ENCODE measurements at regions not wholly inside any gene's neighbourhood (a gene's known extent, or its start where the extent isn't known, plus 50 kb on each side); places are given as distances from the start of the nearest gene placed in this dataset.

- H3K4me3 Mint-ChIP-seq, result no peak overlapping the region
- H3K9me3 Mint-ChIP-seq, result no peaks in the 10 kb centered on the region
- peaks cover 5% of the 10 kb centered on the region for H3K27me3 Mint-ChIP-seq (ENCODE audit: low read depth)
Measured at GRCh38 chr14:29317423-29317822, 550.8 kb downstream of the FOXG1 start.

GRCh38 chr14:29320286-29320685 lies 553.7 kb downstream of the FOXG1 start:
- no peaks in the 10 kb centered on the region for H3K36me3 Mint-ChIP-seq (ENCODE audit: low read depth)
- TF ChIP-seq CTCF (IDR thresholded peaks at IDR 0.05; ENCODE audit: unreplicated experiment in 3 of 3), result no peak
- no peak overlapping the region for H3K4me3 Mint-ChIP-seq
- no peaks in the 10 kb centered on the region for H3K27me3 Mint-ChIP-seq (ENCODE audit: low read depth)
- no peaks in the 10 kb centered on the region for H3K9me3 Mint-ChIP-seq
- no peaks in the 10 kb centered on the region for H3K4me1 Mint-ChIP-seq
- no peak overlapping the region for H3K27ac Mint-ChIP-seq

More at GRCh38 chr14:29317423-29317822, 550.8 kb downstream of the FOXG1 start:
- Mint-ChIP-seq H3K36me3 (ENCODE audit: low read depth) (no peaks in the 10 kb centered on the region), H3K4me1 (no peaks in the 10 kb centered on the region), H3K27ac (no peak overlapping the region)
- no peak for TF ChIP-seq CTCF (IDR thresholded peaks at IDR 0.05; ENCODE audit: unreplicated experiment in 3 of 3)

GRCh38 chr14:29321646-29322045 lies 555.1 kb downstream of the FOXG1 start:
- no peaks in the 10 kb centered on the region for H3K9me3 Mint-ChIP-seq
- H3K36me3 Mint-ChIP-seq (ENCODE audit: low read depth), result no peaks in the 10 kb centered on the region
- no peaks in the 10 kb centered on the region for H3K4me1 Mint-ChIP-seq
- no peak overlapping the region for H3K4me3 Mint-ChIP-seq
- H3K27me3 Mint-ChIP-seq (ENCODE audit: low read depth), result no peaks in the 10 kb centered on the region
- H3K27ac Mint-ChIP-seq, result no peak overlapping the region
- no peak for TF ChIP-seq CTCF (IDR thresholded peaks at IDR 0.05; ENCODE audit: unreplicated experiment in 3 of 3)

GRCh38 chr14:29339494-29340172 lies 573.0 kb downstream of the FOXG1 start:
- H3K27me3 Mint-ChIP-seq (ENCODE audit: low read depth), result no peaks in the 10 kb centered on the region
- H3K9me3 Mint-ChIP-seq, result peaks cover 4% of the 10 kb centered on the region
- TF ChIP-seq CTCF (IDR thresholded peaks at IDR 0.05; ENCODE audit: unreplicated experiment in 3 of 3), result no peak
- H3K36me3 Mint-ChIP-seq (ENCODE audit: low read depth), result no peaks in the 10 kb centered on the region
- H3K4me3 Mint-ChIP-seq, result no peak overlapping the region
- H3K27ac Mint-ChIP-seq, result no peak overlapping the region
- H3K4me1 Mint-ChIP-seq, result no peaks in the 10 kb centered on the region

GRCh38 chr14:29348504-29348903 lies 579.1 kb downstream of the PRKD1 start:
- no peaks in the 10 kb centered on the region for H3K9me3 Mint-ChIP-seq
- no peak overlapping the region for H3K4me3 Mint-ChIP-seq
- no peaks in the 10 kb centered on the region for H3K4me1 Mint-ChIP-seq
- H3K27ac Mint-ChIP-seq, result no peak overlapping the region
- TF ChIP-seq CTCF (IDR thresholded peaks at IDR 0.05; ENCODE audit: unreplicated experiment in 3 of 3), result no peak
- no peaks in the 10 kb centered on the region for H3K36me3 Mint-ChIP-seq (ENCODE audit: low read depth)
- H3K27me3 Mint-ChIP-seq (ENCODE audit: low read depth), result peaks cover 3% of the 10 kb centered on the region

GRCh38 chr14:29350496-29350895 lies 577.2 kb downstream of the PRKD1 start:
- Mint-ChIP-seq H3K9me3 (no peaks in the 10 kb centered on the region), H3K27ac (no peak overlapping the region), H3K4me1 (no peaks in the 10 kb centered on the region), H3K27me3 (ENCODE audit: low read depth) (peaks cover 3% of the 10 kb centered on the region), H3K4me3 (no peak overlapping the region), H3K36me3 (ENCODE audit: low read depth) (no peaks in the 10 kb centered on the region)
- no peak for TF ChIP-seq CTCF (IDR thresholded peaks at IDR 0.05; ENCODE audit: unreplicated experiment in 3 of 3)

Measured in nephron (organoid).